HepG2 (cell line): ENCODE measurements at regions not wholly inside any gene's neighbourhood (a gene's known extent, or its start where the extent isn't known, plus 50 kb on each side); places are given as distances from the start of the nearest gene placed in this dataset.

Experiments
- ATAC-seq: fragments of 200-7000 bp; cut with Tn5 transposase; 3 replicates; pipeline ENCODE4 v1.9.1; 2020; ENCODE audit warnings: mild to moderate bottlenecking, moderate library complexity
- BruUV-seq: library from RNA; stranded (reverse); fragments of 400-500 nt; replicated peaks from 2 replicates; lab custom pipeline; 2021; lab: Mats Ljungman, UMichigan
- CTCF ChIA-PET: fragments of 300-600 bp; formaldehyde crosslinking; extraction: SDS; loops from one replicate; lab custom pipeline; 2021; ENCODE audit warnings: low total read pairs, inconsistent platforms, low intra/inter-chr PET ratio; lab: Yijun Ruan, JAX
- POLR2A ChIA-PET: fragments of 350-600 bp; sonication (Branson Sonifier 250); formaldehyde crosslinking; loops from one replicate; lab custom pipeline; 2020; ENCODE audit warnings: antibody characterized with exemption, inconsistent platforms; lab: Yijun Ruan, JAX
- DNase-seq: peaks from one replicate; pipeline ENCODE4 v3.0.0-alpha.2; 2015; ENCODE audit warnings: low spot score
- FAIRE-seq: peaks from 3 replicates; lab custom pipeline; 2011; peaks lifted over from hg19 to GRCh38; lab: Jason Lieb, UNC
- H2AFZ ChIP-seq: one replicate; pipeline ENCODE4 v1.6.1; 2011; ENCODE audit warnings: low read length, inconsistent platforms
- H3K27ac ChIP-seq: fragments of 300-600 bp; 3 replicates; pipeline ENCODE4 v1.8.0; 2011; ENCODE audit warnings: mixed run types, mild to moderate bottlenecking, mixed read lengths, low read length, inconsistent platforms; ENCODE audit not compliant: insufficient read depth; ENCODE audit errors: extremely low read length
- H3K27me3 ChIP-seq, 2 experiments: fragments of 200-600 bp in 1 of 2; 2 replicates in 1 of 2; 3 replicates in 1 of 2; pipeline versions ENCODE4 v1.6.0 to v1.8.0; 2011; ENCODE audit warnings: low read length in 2 of 2, mild to moderate bottlenecking in 2 of 2, moderate library complexity in 2 of 2, inconsistent platforms in 1 of 2; ENCODE audit not compliant: insufficient read depth in 2 of 2, control insufficient read depth in 1 of 2
- H3K36me3 ChIP-seq, 2 experiments: fragments of 200-600 bp in 1 of 2; replicated peaks in 1 of 2; 2 replicates in 1 of 2; 3 replicates in 1 of 2; pipeline versions ENCODE4 v1.5.1 to v1.8.0; 2011; ENCODE audit warnings: low read length in 2 of 2, inconsistent platforms in 1 of 2; ENCODE audit not compliant: insufficient read depth in 2 of 2, control insufficient read depth in 1 of 2
- H3K4me1 ChIP-seq: 2 replicates; pipeline ENCODE4 v1.5.1; 2012; ENCODE audit warnings: low read length, inconsistent platforms; ENCODE audit not compliant: insufficient read depth
- H3K4me2 ChIP-seq: 2 replicates; pipeline ENCODE4 v1.6.0; 2011; ENCODE audit warnings: low read depth, low read length, inconsistent platforms
- H3K4me3 ChIP-seq, 3 experiments: fragments of 200-600 bp in 1 of 3; sonication (generic), shearing (Covaris generic) in 1 of 3; replicated peaks in 1 of 3; 2 replicates each; pipeline ENCODE4 v1.5.1; 2011 to 2016; ENCODE audit warnings: low read length in 3 of 3, inconsistent platforms in 2 of 3, low read depth in 2 of 3, mild to moderate bottlenecking in 2 of 3, control low read depth in 1 of 3, mixed read lengths in 1 of 3; ENCODE audit not compliant: insufficient read depth in 1 of 3
- H3K79me2 ChIP-seq: one replicate; pipeline ENCODE4 v1.6.1; 2011; ENCODE audit warnings: low read length, inconsistent platforms; ENCODE audit not compliant: insufficient read depth
- H3K9ac ChIP-seq: 2 replicates; pipeline ENCODE4 v1.6.0; 2011; ENCODE audit warnings: mild to moderate bottlenecking, low read depth, low read length, inconsistent platforms; ENCODE audit not compliant: insufficient read depth
- H3K9me3 ChIP-seq: 2 replicates; pipeline ENCODE4 v1.5.1; 2012; ENCODE audit warnings: mild to moderate bottlenecking, low read length
- H4K20me1 ChIP-seq: 2 replicates; pipeline ENCODE4 v1.6.0; 2011; ENCODE audit warnings: inconsistent platforms, mild to moderate bottlenecking, low read length, moderate library complexity; ENCODE audit not compliant: insufficient read depth
- AKAP8 ChIP-seq: sonication (generic); formaldehyde crosslinking; IDR thresholded peaks from 2 replicates; pipeline ENCODE4 v1.5.1; 2020; ENCODE audit warnings: mild to moderate bottlenecking, missing genetic modification reagents
- CBX2 ChIP-seq, 2 experiments: fragments of 200-600 bp in 1 of 2; sonication (generic); formaldehyde crosslinking in 1 of 2; IDR thresholded peaks; 2 replicates each; pipeline versions ENCODE4 v1.7.0 to v1.8.1; 2018 to 2022; ENCODE audit warnings: low read depth in 2 of 2, low read length in 1 of 2, mild to moderate bottlenecking in 1 of 2, missing genetic modification reagents in 1 of 2
- MED1 ChIP-seq: sonication (generic); formaldehyde crosslinking; IDR thresholded peaks from 2 replicates; pipeline ENCODE4 v1.4.0; 2020; ENCODE audit warnings: missing genetic modification reagents
- MIXL1 ChIP-seq: IDR thresholded peaks from 2 replicates; pipeline ENCODE4 v1.6.1; 2016
- MXI1 ChIP-seq: IDR thresholded peaks from 3 replicates; pipeline ENCODE4 v1.6.1; 2012; ENCODE audit warnings: low read depth, low read length, inconsistent platforms, borderline replicate concordance
- MYNN ChIP-seq: sonication (generic); formaldehyde crosslinking; IDR thresholded peaks from 2 replicates; pipeline ENCODE4 v1.4.0; 2020; ENCODE audit warnings: mild to moderate bottlenecking, low read depth, missing genetic modification reagents
- NFE2L1 ChIP-seq: sonication (generic); formaldehyde crosslinking; IDR thresholded peaks from 2 replicates; pipeline ENCODE4 v1.4.0; 2020; ENCODE audit warnings: missing genetic modification reagents, mild to moderate bottlenecking, borderline replicate concordance
- NR2C2 ChIP-seq: sonication (generic); formaldehyde crosslinking; IDR thresholded peaks from 2 replicates; pipeline ENCODE4 v1.4.0; 2020; ENCODE audit warnings: missing genetic modification reagents, mild to moderate bottlenecking, moderate library complexity, borderline replicate concordance
- SUZ12 ChIP-seq: fragments of 150-350 bp; IDR thresholded peaks from 2 replicates; pipeline ENCODE4 v1.6.1; 2014; ENCODE audit warnings: low read depth, low read length
- ZEB1 ChIP-seq: IDR thresholded peaks from 2 replicates; pipeline ENCODE4 v1.6.1; 2012; ENCODE audit warnings: mild to moderate bottlenecking, low read depth, inconsistent platforms; ENCODE audit not compliant: insufficient replicate concordance
- ZNF441 ChIP-seq: sonication (generic); formaldehyde crosslinking; IDR thresholded peaks from 2 replicates; pipeline ENCODE4 v1.7.0; 2021; ENCODE audit warnings: missing genetic modification reagents, borderline replicate concordance
- ZNF569 ChIP-seq: sonication (generic); formaldehyde crosslinking; IDR thresholded peaks from 2 replicates; pipeline ENCODE4 v1.5.0; 2020; ENCODE audit warnings: mild to moderate bottlenecking, missing genetic modification reagents, moderate library complexity, borderline replicate concordance
- ZNF749 ChIP-seq: sonication (generic); formaldehyde crosslinking; IDR thresholded peaks from 2 replicates; pipeline ENCODE4 v1.8.0; 2022; ENCODE audit warnings: mild to moderate bottlenecking, missing genetic modification reagents, moderate library complexity, borderline replicate concordance
- ZNF768 ChIP-seq: sonication (generic); formaldehyde crosslinking; IDR thresholded peaks from 2 replicates; pipeline ENCODE4 v1.4.0; 2020; ENCODE audit warnings: missing genetic modification reagents
- ZSCAN21 ChIP-seq: sonication (generic); formaldehyde crosslinking; IDR thresholded peaks from 2 replicates; pipeline ENCODE4 v1.8.0; 2022; ENCODE audit warnings: mild to moderate bottlenecking, missing genetic modification reagents, moderate library complexity, borderline replicate concordance
- WGBS: methylation state at CpG from one replicate; pipeline ENCODE4 v1.1.6; 2017; ENCODE audit warnings: low lambda C conversion rate; 5-methylcytosine and 5-hydroxymethylcytosine counted together
- in situ Hi-C: cut with HindIII; loops from 2 replicates; pipeline ENCODE4 v1.10.0; 2017; ENCODE audit warnings: low pct_unique_long_range_greater_than_20kb; ENCODE audit not compliant: extremely low pct_ligation_motif_present
- intact Hi-C: fragments of 100-400 bp; cut with micrococcal nuclease; formaldehyde crosslinking; loops from one replicate; pipeline ENCODE4 v1.10.0; 2022; ENCODE audit not compliant: unreplicated experiment
- TF ChIP-seq, protein P1 (sequence below): sonication (generic); formaldehyde crosslinking; IDR thresholded peaks from 2 replicates; pipeline ENCODE4 v1.8.0; 2022; ENCODE audit warnings: missing genetic modification reagents, mild to moderate bottlenecking, moderate library complexity, borderline replicate concordance
- TF ChIP-seq, protein P2 (sequence below): sonication (generic); formaldehyde crosslinking; IDR thresholded peaks from 2 replicates; pipeline ENCODE4 v1.8.0; 2022; ENCODE audit warnings: mild to moderate bottlenecking, missing genetic modification reagents, moderate library complexity

DNA sequence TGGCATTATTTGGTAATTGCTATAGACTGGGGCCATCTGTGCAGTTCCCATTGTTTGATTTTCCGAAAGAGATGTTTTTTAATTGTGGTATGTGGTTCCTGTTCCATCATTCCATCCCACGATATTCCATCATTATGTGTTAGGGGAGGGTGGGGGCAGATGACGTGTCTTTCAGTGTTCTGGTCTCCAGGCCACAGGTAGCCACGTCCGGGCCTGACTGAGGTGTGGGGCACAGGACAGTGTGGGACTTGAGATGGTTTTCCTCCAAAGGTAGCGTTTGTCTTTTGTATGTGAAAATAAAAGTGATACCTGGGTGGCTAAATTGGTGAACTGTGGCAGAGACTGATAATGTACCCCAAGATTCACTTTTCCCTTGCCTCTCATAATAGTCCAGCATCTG lies 192.2 kb upstream of the HAAO start:
- H3K9ac ChIP-seq: no peak overlapping the region
- no peaks in the 10 kb centered on the region for H3K9me3 ChIP-seq
- H3K27me3 ChIP-seq: no peaks in the 10 kb centered on the region
- H3K4me3 ChIP-seq: no peak overlapping the region
- ChIA-PET POLR2A (no interaction called here), CTCF (no interaction called here)
- ATAC-seq (no peak), DNase-seq (no peak), FAIRE-seq (no peak)
- H4K20me1 ChIP-seq: no peaks in the 10 kb centered on the region
- no TSS peak for BruUV-seq
- 94% methylated on average over 6 of the region's 6 CpGs for WGBS
- no peak overlapping the region for H2AFZ ChIP-seq
- H3K4me2 ChIP-seq: no peak overlapping the region
- intact Hi-C loops (no loop called here), in situ Hi-C loops (no loop called here)
- no peaks in the 10 kb centered on the region for H3K79me2 ChIP-seq
- TF ChIP-seq NFE2L1 (CRISPR knock-in tag) (no peak), CBX2 (IDR thresholded peaks at IDR 0.05; ENCODE audit: low read depth, low read length) (no peak), CBX2 (CRISPR knock-in tag; IDR thresholded peaks at IDR 0.05; ENCODE audit: low read depth) (no peak), MIXL1 (no peak), MED1 (CRISPR knock-in tag) (no peak), ZNF768 (CRISPR knock-in tag) (no peak), ZNF441 (no peak), ZNF749 (no peak), SUZ12 (no peak), ZSCAN21 (CRISPR knock-in tag) (no peak), MXI1 (no peak), NR2C2 (CRISPR knock-in tag) (no peak), ZNF569 (CRISPR knock-in tag) (no peak), ZEB1 (no peak), MYNN (CRISPR knock-in tag) (no peak), AKAP8 (CRISPR knock-in tag) (no peak)
- TF ChIP-seq, protein P1, sequence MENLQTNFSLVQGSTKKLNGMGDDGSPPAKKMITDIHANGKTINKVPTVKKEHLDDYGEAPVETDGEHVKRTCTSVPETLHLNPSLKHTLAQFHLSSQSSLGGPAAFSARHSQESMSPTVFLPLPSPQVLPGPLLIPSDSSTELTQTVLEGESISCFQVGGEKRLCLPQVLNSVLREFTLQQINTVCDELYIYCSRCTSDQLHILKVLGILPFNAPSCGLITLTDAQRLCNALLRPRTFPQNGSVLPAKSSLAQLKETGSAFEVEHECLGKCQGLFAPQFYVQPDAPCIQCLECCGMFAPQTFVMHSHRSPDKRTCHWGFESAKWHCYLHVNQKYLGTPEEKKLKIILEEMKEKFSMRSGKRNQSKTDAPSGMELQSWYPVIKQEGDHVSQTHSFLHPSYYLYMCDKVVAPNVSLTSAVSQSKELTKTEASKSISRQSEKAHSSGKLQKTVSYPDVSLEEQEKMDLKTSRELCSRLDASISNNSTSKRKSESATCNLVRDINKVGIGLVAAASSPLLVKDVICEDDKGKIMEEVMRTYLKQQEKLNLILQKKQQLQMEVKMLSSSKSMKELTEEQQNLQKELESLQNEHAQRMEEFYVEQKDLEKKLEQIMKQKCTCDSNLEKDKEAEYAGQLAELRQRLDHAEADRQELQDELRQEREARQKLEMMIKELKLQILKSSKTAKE: no peak
- TF ChIP-seq, protein P2, sequence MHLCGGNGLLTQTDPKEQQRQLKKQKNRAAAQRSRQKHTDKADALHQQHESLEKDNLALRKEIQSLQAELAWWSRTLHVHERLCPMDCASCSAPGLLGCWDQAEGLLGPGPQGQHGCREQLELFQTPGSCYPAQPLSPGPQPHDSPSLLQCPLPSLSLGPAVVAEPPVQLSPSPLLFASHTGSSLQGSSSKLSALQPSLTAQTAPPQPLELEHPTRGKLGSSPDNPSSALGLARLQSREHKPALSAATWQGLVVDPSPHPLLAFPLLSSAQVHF (CRISPR knock-in tag): no peak
- H3K36me3 ChIP-seq: no peaks in the 10 kb centered on the region
- H3K27ac ChIP-seq: no peak overlapping the region
- peaks cover 99% of the 10 kb centered on the region for H3K4me1 ChIP-seq
